HEK293 (cell line): ENCODE measurements at regions not wholly inside any gene's neighbourhood (a gene's known extent, or its start where the extent isn't known, plus 50 kb on each side); places are given as distances from the start of the nearest gene placed in this dataset.

Experiments
- GLI2 ChIP-seq: fragments of 450-650 bp; formaldehyde crosslinking; IDR thresholded peaks from 2 replicates; pipeline ENCODE4; 2017; ENCODE audit warnings: missing biosample characterization, missing genetic modification characterization, low read depth, borderline replicate concordance
- RBAK ChIP-seq: fragments of 450-650 bp; formaldehyde crosslinking; IDR thresholded peaks from 2 replicates; pipeline ENCODE4 v1.5.1; 2016; ENCODE audit warnings: missing biosample characterization, missing genetic modification characterization
- SALL2 ChIP-seq: fragments of 450-650 bp; formaldehyde crosslinking; IDR thresholded peaks from 2 replicates; pipeline ENCODE4 v1.5.0; 2017; ENCODE audit warnings: missing biosample characterization, mild to moderate bottlenecking, missing genetic modification characterization, borderline replicate concordance
- ZNF121 ChIP-seq: fragments of 450-650 bp; formaldehyde crosslinking; IDR thresholded peaks from 2 replicates; pipeline ENCODE4 v1.5.1; 2016; ENCODE audit warnings: missing biosample characterization, missing genetic modification characterization
- ZNF404 ChIP-seq: fragments of 450-650 bp; formaldehyde crosslinking; IDR thresholded peaks from 2 replicates; pipeline ENCODE4 v1.5.1; 2017; ENCODE audit warnings: missing biosample characterization, missing genetic modification characterization
- ZNF707 ChIP-seq: fragments of 450-650 bp; formaldehyde crosslinking; IDR thresholded peaks from 2 replicates; pipeline ENCODE4 v1.5.1; 2016; ENCODE audit warnings: missing biosample characterization, missing genetic modification characterization
- ZNF776 ChIP-seq: fragments of 450-650 bp; formaldehyde crosslinking; IDR thresholded peaks from 2 replicates; pipeline ENCODE4 v1.5.0; 2017; ENCODE audit warnings: missing biosample characterization, missing genetic modification characterization, borderline replicate concordance
- ZSCAN30 ChIP-seq: fragments of 450-650 bp; IDR thresholded peaks from 2 replicates; pipeline ENCODE4 v1.5.1; 2018; ENCODE audit warnings: missing biosample characterization, mild to moderate bottlenecking, missing genetic modification characterization, moderate library complexity
- TF ChIP-seq, protein P1 (sequence below): fragments of 450-650 bp; formaldehyde crosslinking; IDR thresholded peaks from 2 replicates; pipeline ENCODE4 v1.5.1; 2016; ENCODE audit warnings: missing biosample characterization, missing genetic modification characterization
- TF ChIP-seq, protein P2 (sequence below): fragments of 450-650 bp; formaldehyde crosslinking; IDR thresholded peaks from 2 replicates; pipeline ENCODE4 v1.5.1; 2016; ENCODE audit warnings: missing biosample characterization, missing genetic modification characterization
- TF ChIP-seq, protein P3 (sequence below): fragments of 450-650 bp; formaldehyde crosslinking; IDR thresholded peaks from 2 replicates; pipeline ENCODE4; 2016; ENCODE audit warnings: missing biosample characterization, missing genetic modification characterization

DNA sequence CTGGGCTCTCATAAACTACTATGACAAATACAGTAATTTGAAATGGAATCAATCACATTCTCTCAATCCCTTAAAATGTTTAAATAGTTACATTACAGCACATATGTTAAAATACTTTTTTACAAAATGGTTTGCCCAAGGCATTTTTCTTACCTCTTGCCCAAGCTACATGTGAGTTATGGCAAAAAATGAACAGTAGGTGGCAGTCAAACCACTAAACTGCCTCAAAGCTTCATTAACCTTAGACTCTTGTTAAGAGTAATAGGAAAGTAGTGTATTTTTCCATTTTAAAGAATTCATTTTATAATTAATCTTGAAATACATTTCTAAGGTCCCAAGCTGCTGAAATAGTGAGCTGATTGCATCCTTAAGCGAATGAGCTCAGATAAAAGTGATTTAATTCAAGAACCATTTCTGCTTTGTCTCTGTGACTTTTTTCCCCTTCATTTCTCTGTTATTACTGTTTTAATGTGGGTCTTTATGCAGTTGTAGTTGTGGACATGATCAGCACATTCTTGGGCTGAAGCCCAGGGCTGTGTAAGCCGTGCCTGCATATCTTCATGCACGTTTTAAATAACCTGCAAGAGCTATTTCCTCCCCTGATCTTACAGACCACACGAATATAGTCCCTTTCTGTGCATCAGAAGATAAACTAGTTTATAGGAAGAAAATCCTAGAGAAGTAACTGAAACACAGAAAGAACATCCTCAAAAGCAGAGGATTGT, 311.8 kb downstream of the LNPK start:
- TF ChIP-seq, protein P1, sequence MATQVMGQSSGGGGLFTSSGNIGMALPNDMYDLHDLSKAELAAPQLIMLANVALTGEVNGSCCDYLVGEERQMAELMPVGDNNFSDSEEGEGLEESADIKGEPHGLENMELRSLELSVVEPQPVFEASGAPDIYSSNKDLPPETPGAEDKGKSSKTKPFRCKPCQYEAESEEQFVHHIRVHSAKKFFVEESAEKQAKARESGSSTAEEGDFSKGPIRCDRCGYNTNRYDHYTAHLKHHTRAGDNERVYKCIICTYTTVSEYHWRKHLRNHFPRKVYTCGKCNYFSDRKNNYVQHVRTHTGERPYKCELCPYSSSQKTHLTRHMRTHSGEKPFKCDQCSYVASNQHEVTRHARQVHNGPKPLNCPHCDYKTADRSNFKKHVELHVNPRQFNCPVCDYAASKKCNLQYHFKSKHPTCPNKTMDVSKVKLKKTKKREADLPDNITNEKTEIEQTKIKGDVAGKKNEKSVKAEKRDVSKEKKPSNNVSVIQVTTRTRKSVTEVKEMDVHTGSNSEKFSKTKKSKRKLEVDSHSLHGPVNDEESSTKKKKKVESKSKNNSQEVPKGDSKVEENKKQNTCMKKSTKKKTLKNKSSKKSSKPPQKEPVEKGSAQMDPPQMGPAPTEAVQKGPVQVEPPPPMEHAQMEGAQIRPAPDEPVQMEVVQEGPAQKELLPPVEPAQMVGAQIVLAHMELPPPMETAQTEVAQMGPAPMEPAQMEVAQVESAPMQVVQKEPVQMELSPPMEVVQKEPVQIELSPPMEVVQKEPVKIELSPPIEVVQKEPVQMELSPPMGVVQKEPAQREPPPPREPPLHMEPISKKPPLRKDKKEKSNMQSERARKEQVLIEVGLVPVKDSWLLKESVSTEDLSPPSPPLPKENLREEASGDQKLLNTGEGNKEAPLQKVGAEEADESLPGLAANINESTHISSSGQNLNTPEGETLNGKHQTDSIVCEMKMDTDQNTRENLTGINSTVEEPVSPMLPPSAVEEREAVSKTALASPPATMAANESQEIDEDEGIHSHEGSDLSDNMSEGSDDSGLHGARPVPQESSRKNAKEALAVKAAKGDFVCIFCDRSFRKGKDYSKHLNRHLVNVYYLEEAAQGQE (tag by site-specific recombination) = no peak
- TF ChIP-seq, protein P2, sequence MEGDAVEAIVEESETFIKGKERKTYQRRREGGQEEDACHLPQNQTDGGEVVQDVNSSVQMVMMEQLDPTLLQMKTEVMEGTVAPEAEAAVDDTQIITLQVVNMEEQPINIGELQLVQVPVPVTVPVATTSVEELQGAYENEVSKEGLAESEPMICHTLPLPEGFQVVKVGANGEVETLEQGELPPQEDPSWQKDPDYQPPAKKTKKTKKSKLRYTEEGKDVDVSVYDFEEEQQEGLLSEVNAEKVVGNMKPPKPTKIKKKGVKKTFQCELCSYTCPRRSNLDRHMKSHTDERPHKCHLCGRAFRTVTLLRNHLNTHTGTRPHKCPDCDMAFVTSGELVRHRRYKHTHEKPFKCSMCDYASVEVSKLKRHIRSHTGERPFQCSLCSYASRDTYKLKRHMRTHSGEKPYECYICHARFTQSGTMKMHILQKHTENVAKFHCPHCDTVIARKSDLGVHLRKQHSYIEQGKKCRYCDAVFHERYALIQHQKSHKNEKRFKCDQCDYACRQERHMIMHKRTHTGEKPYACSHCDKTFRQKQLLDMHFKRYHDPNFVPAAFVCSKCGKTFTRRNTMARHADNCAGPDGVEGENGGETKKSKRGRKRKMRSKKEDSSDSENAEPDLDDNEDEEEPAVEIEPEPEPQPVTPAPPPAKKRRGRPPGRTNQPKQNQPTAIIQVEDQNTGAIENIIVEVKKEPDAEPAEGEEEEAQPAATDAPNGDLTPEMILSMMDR (tag by site-specific recombination) = peak; percentile 25; the same call in 1 of the 2 replicates
- TF ChIP-seq SALL2 (no peak), RBAK (tag by site-specific recombination) (no peak), ZNF121 (tag by site-specific recombination) (no peak), ZSCAN30 (tag by site-specific recombination) (no peak), ZNF776 (no peak), GLI2 (tag by site-specific recombination) (no peak), ZNF404 (tag by site-specific recombination) (no peak), ZNF707 (tag by site-specific recombination) (no peak)
- TF ChIP-seq, protein P3, sequence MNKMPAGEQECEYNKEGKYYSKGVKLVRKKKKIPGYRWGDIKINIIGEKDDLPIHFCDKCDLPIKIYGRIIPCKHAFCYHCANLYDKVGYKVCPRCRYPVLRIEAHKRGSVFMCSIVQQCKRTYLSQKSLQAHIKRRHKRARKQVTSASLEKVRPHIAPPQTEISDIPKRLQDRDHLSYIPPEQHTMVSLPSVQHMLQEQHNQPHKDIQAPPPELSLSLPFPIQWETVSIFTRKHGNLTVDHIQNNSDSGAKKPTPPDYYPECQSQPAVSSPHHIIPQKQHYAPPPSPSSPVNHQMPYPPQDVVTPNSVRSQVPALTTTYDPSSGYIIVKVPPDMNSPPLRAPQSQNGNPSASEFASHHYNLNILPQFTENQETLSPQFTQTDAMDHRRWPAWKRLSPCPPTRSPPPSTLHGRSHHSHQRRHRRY = no peak
